GM23248 (cell line): ENCODE measurements at regions not wholly inside any gene's neighbourhood (a gene's known extent, or its start where the extent isn't known, plus 50 kb on each side); places are given as distances from the start of the nearest gene placed in this dataset.

Experiments used
- DNase-seq: peaks from one replicate; pipeline ENCODE4 v3.0.0-alpha.2; 2015
- H2AFZ ChIP-seq: fragments of 200-600 bp; sonication (generic); 2 replicates; pipeline ENCODE4 v1.6.1; 2016; ENCODE audit warnings: antibody characterized with exemption
- H3F3A ChIP-seq: fragments of 200-600 bp; sonication (generic); 2 replicates; pipeline ENCODE4 v1.6.1; 2016; ENCODE audit warnings: mild to moderate bottlenecking, antibody characterized with exemption, mixed run types; ENCODE audit not compliant: insufficient read depth
- H3K27ac ChIP-seq: fragments of 200-600 bp; sonication (generic); 2 replicates; pipeline ENCODE4 v1.5.1; 2016; ENCODE audit warnings: mild to moderate bottlenecking
- H3K27me3 ChIP-seq: fragments of 200-600 bp; sonication (generic); replicated peaks from 2 replicates; pipeline ENCODE4 v1.6.1; 2016; ENCODE audit warnings: mild to moderate bottlenecking; ENCODE audit not compliant: insufficient read depth
- H3K36me3 ChIP-seq: fragments of 200-600 bp; sonication (generic); 2 replicates; pipeline ENCODE4 v1.6.1; 2016; ENCODE audit warnings: low read depth, mild to moderate bottlenecking
- H3K4me1 ChIP-seq: fragments of 200-600 bp; sonication (generic); 2 replicates; pipeline ENCODE4 v1.6.1; 2016; ENCODE audit warnings: mild to moderate bottlenecking; ENCODE audit not compliant: insufficient read depth
- H3K4me2 ChIP-seq: fragments of 200-600 bp; sonication (generic); one replicate; pipeline ENCODE4 v1.6.1; 2016; ENCODE audit warnings: mild to moderate bottlenecking; ENCODE audit not compliant: unreplicated experiment
- H3K4me3 ChIP-seq: fragments of 200-600 bp; sonication (generic); 2 replicates; pipeline ENCODE4 v1.5.1; 2016; ENCODE audit warnings: mild to moderate bottlenecking
- H3K79me2 ChIP-seq: fragments of 200-600 bp; sonication (generic); 2 replicates; pipeline ENCODE4 v1.6.1; 2016; ENCODE audit warnings: mild to moderate bottlenecking; ENCODE audit not compliant: insufficient read depth
- H3K9ac ChIP-seq: fragments of 200-600 bp; sonication (generic); 2 replicates; pipeline ENCODE4 v1.6.1; 2016; ENCODE audit warnings: mild to moderate bottlenecking
- H3K9me2 ChIP-seq: fragments of 200-600 bp; sonication (generic); 2 replicates; pipeline ENCODE4 v1.6.1; 2016; ENCODE audit warnings: mixed run types, mild to moderate bottlenecking, moderate library complexity; ENCODE audit not compliant: insufficient read depth
- H3K9me3 ChIP-seq: fragments of 200-600 bp; sonication (generic); one replicate; pipeline ENCODE4 v1.6.1; 2017; ENCODE audit warnings: low read depth
- H4K20me1 ChIP-seq: fragments of 200-600 bp; sonication (generic); 2 replicates; pipeline ENCODE4 v1.6.0; 2016; ENCODE audit not compliant: insufficient read depth
- EZH2 ChIP-seq: fragments of 200-600 bp; sonication (generic); IDR thresholded peaks from 2 replicates; pipeline ENCODE4 v1.6.1; 2018; ENCODE audit warnings: antibody characterized with exemption, mild to moderate bottlenecking; ENCODE audit not compliant: insufficient read depth, poor library complexity, severe bottlenecking
- EZH2phosphoT487 ChIP-seq: fragments of 200-600 bp; sonication (generic); IDR thresholded peaks from 2 replicates; pipeline ENCODE4 v1.6.1; 2018; ENCODE audit warnings: antibody characterized with exemption, moderate library complexity, mild to moderate bottlenecking, low read depth; ENCODE audit not compliant: insufficient read depth
- WGBS, 2 experiments: methylation state at CpG; one replicate each; pipeline ENCODE4 v1.1.6; 2015 to 2017; ENCODE audit warnings: low lambda C conversion rate in 2 of 2, low coverage in 1 of 2; ENCODE audit errors: missing lambda C conversion rate in 2 of 2; 5-methylcytosine and 5-hydroxymethylcytosine counted together
- in situ Hi-C: fragments of 300-500 bp; cut with MboI; formaldehyde crosslinking; loops from 2 replicates; pipeline ENCODE4 v1.15.0; 2020

DNA sequence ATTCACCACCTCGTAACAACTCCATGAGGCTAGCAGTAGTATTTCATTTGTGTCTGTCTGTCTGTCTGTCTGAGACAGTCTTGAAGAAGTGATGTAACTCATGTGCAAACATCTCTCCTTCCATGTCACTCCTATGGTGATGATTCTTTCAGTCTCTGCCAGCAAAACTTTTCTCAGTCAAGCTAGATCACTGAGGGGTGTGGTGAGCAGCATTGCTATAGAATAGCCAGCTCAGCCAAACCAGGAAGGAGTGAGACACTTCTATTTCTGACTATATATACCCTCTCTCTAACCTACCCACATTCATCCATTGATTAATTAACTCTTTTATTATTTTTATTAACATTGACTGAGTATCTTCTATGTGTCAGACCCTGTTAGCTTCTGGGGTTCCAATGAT lies 1095.1 kb upstream of the GYPC start:
- Histone ChIP-seq H3K9me2 (no peaks in the 10 kb centered on the region), H3K9me3 (no peaks in the 10 kb centered on the region), H3K36me3 (no peaks in the 10 kb centered on the region), H3K27me3 (no peaks in the 10 kb centered on the region), H4K20me1 (no peaks in the 10 kb centered on the region), H3K27ac (no peak overlapping the region), H3K9ac (no peak overlapping the region), H3K4me2 (no peak overlapping the region), H3K4me3 (no peak overlapping the region), H2AFZ (no peak overlapping the region), H3K79me2 (no peaks in the 10 kb centered on the region), H3K4me1 (no peaks in the 10 kb centered on the region), H3F3A (no peaks in the 10 kb centered on the region)
- TF ChIP-seq EZH2phosphoT487 (no peak), EZH2 (no peak)
- 4% methylated on average over 1 of the region's 1 CpG for WGBS, 2 experiments
- in situ Hi-C loops: no loop called here
- DNase-seq: no peak

GRCh38 chr2:125561302-125561701 lies 1094.7 kb upstream of the GYPC start:
- Histone ChIP-seq H3K4me2 (no peak overlapping the region), H3K79me2 (no peaks in the 10 kb centered on the region), H3F3A (no peaks in the 10 kb centered on the region), H3K27ac (no peak overlapping the region), H3K36me3 (no peaks in the 10 kb centered on the region), H3K4me3 (no peak overlapping the region), H3K9ac (no peak overlapping the region), H3K27me3 (no peaks in the 10 kb centered on the region), H4K20me1 (no peaks in the 10 kb centered on the region), H3K9me2 (no peaks in the 10 kb centered on the region), H3K9me3 (no peaks in the 10 kb centered on the region), H2AFZ (no peak overlapping the region), H3K4me1 (no peaks in the 10 kb centered on the region)
- in situ Hi-C loops: no loop called here
- TF ChIP-seq EZH2phosphoT487: no peak
- no peak for TF ChIP-seq EZH2
- DNase-seq: no peak
- WGBS, 2 experiments: 4 to 8% methylated on average over 3 of the region's 3 CpGs

GRCh38 chr2:125562924-125563323 lies 1093.0 kb upstream of the GYPC start:
- no peaks in the 10 kb centered on the region for H3K9me3 ChIP-seq
- H3K4me2 ChIP-seq: no peak overlapping the region
- H3K27me3 ChIP-seq: no peaks in the 10 kb centered on the region
- H3K9ac ChIP-seq: no peak overlapping the region
- H3K36me3 ChIP-seq: no peaks in the 10 kb centered on the region
- H3K27ac ChIP-seq: no peak overlapping the region
- TF ChIP-seq EZH2 (no peak), EZH2phosphoT487 (no peak)
- no peaks in the 10 kb centered on the region for H3F3A ChIP-seq
- no peaks in the 10 kb centered on the region for H3K4me1 ChIP-seq
- no peaks in the 10 kb centered on the region for H3K79me2 ChIP-seq
- no peaks in the 10 kb centered on the region for H4K20me1 ChIP-seq
- no peak overlapping the region for H2AFZ ChIP-seq
- H3K9me2 ChIP-seq: no peaks in the 10 kb centered on the region
- H3K4me3 ChIP-seq: no peak overlapping the region
- in situ Hi-C loops: no loop called here
- DNase-seq: no peak

DNA sequence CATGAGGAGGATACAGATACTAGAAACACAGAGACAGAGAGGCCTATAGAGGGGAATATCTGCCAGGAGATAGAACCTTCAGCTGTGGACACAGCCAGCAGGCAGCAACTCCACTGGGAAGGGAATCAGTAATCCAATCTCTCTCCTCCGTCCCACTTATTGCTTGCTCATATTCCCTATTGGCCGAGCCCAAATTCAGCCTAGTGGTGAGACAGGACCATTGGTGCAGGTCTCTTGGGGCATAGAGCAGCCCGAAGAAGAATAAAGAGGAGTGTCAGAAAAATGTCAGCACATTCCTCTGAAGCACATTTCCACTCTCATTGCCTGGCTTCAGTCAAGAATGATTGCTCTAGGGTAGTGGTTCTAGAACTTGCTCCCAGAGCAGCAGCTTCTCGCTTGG lies 1091.5 kb upstream of the GYPC start:
- in situ Hi-C loops: no loop called here
- no peaks in the 10 kb centered on the region for H3F3A ChIP-seq
- no peak overlapping the region for H3K27ac ChIP-seq
- H2AFZ ChIP-seq: no peak overlapping the region
- 0 to 5% methylated on average over 4 of the region's 4 CpGs for WGBS, 2 experiments
- H3K9me2 ChIP-seq: no peaks in the 10 kb centered on the region
- no peak overlapping the region for H3K4me2 ChIP-seq
- no peaks in the 10 kb centered on the region for H3K9me3 ChIP-seq
- DNase-seq: no peak
- TF ChIP-seq EZH2: no peak
- TF ChIP-seq EZH2phosphoT487: no peak
- H3K9ac ChIP-seq: no peak overlapping the region
- H3K27me3 ChIP-seq: no peaks in the 10 kb centered on the region
- H3K79me2 ChIP-seq: no peaks in the 10 kb centered on the region
- no peaks in the 10 kb centered on the region for H3K36me3 ChIP-seq
- no peaks in the 10 kb centered on the region for H3K4me1 ChIP-seq
- H3K4me3 ChIP-seq: no peak overlapping the region
- no peaks in the 10 kb centered on the region for H4K20me1 ChIP-seq

DNA sequence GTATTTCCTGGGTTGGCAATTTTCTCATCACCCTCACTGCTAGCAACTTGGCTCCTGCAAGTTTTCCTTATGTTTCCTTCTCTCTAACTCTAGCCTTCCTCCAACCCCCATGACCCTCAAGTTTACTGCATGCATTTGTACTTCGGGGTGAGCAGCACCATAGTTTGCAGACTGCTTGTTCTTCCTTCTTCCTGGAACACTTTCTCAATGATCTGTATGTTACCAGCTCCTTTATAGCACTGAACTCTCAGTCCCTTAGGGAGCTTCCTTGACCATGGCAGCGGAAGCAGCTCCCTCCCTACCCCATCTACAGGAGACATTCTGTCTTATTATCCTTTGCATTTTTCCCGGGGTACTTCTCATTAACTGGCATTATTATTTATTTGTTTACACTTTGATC lies 1089.5 kb upstream of the GYPC start:
- Histone ChIP-seq H3F3A (no peaks in the 10 kb centered on the region), H3K27ac (no peak overlapping the region), H3K36me3 (no peaks in the 10 kb centered on the region), H3K9me2 (no peaks in the 10 kb centered on the region), H3K27me3 (no peaks in the 10 kb centered on the region), H3K4me3 (no peak overlapping the region), H3K4me1 (no peaks in the 10 kb centered on the region), H3K79me2 (no peaks in the 10 kb centered on the region), H4K20me1 (no peaks in the 10 kb centered on the region), H3K4me2 (no peak overlapping the region), H3K9ac (no peak overlapping the region), H3K9me3 (no peaks in the 10 kb centered on the region), H2AFZ (no peak overlapping the region)
- no peak for TF ChIP-seq EZH2
- no peak for TF ChIP-seq EZH2phosphoT487
- in situ Hi-C loops: no loop called here
- DNase-seq: no peak
- WGBS, 2 experiments: 19 to 26% methylated on average over 3 of the region's 3 CpGs
